ENCODE measurements at regions not wholly inside any gene's neighbourhood (a gene's known extent, or its start where the extent isn't known, plus 50 kb on each side); places are given as distances from the start of the nearest gene placed in this dataset.

- no peak for TF ChIP-seq CTCF (IDR thresholded peaks at IDR 0.05)
- no peak for TF ChIP-seq POLR2AphosphoS5 (IDR thresholded peaks at IDR 0.05)
- no peak for TF ChIP-seq EP300 (IDR thresholded peaks at IDR 0.05)
- no peak for TF ChIP-seq POLR2A (IDR thresholded peaks at IDR 0.05)
These were observed 84.8 kb upstream of the FZD8 start for GRCh38 chr10:35726846-35727245.
